Osteoblast (primary cell): ENCODE measurements at regions not wholly inside any gene's neighbourhood (a gene's known extent, or its start where the extent isn't known, plus 50 kb on each side); places are given as distances from the start of the nearest gene placed in this dataset.

Source experiments
- DNase-seq: peaks from one replicate; pipeline ENCODE4 v3.0.0; 2011; ENCODE audit warnings: low spot score, mixed read lengths; ENCODE audit not compliant: insufficient read length; ENCODE audit errors: missing footprints
- H2AFZ ChIP-seq: 2 replicates; pipeline ENCODE4 v1.6.0; 2011; ENCODE audit warnings: mild to moderate bottlenecking, low read length
- H3K27ac ChIP-seq: 2 replicates; pipeline ENCODE4 v1.5.1; 2011; ENCODE audit warnings: mild to moderate bottlenecking, low read depth, low read length, moderate library complexity
- H3K27me3 ChIP-seq: 2 replicates; pipeline ENCODE4 v1.6.0; 2012; ENCODE audit warnings: mild to moderate bottlenecking, control low read depth, inconsistent platforms, low read length, moderate library complexity; ENCODE audit not compliant: insufficient read depth
- H3K36me3 ChIP-seq: 2 replicates; pipeline ENCODE4 v1.5.1; 2011; ENCODE audit warnings: mild to moderate bottlenecking, low read length, control low read depth, moderate library complexity; ENCODE audit not compliant: insufficient read depth
- H3K4me1 ChIP-seq: 2 replicates; pipeline ENCODE4 v1.5.1; 2011; ENCODE audit warnings: mild to moderate bottlenecking, low read length, control low read depth, moderate library complexity; ENCODE audit not compliant: insufficient read depth
- H3K4me2 ChIP-seq: 2 replicates; pipeline ENCODE4 v1.6.0; 2011; ENCODE audit warnings: mild to moderate bottlenecking, low read length; ENCODE audit not compliant: insufficient read depth
- H3K4me3 ChIP-seq: fragments of 200-600 bp; sonication (generic); 3 replicates; pipeline ENCODE4 v1.5.1; 2012; ENCODE audit warnings: mild to moderate bottlenecking, low read length, inconsistent platforms; ENCODE audit not compliant: insufficient read depth
- H3K79me2 ChIP-seq: 2 replicates; pipeline ENCODE4 v1.6.0; 2012; ENCODE audit warnings: mild to moderate bottlenecking, low read length, control low read depth, inconsistent platforms; ENCODE audit not compliant: insufficient read depth
- H3K9me3 ChIP-seq: 2 replicates; pipeline ENCODE4 v1.5.1; 2011; ENCODE audit warnings: low read depth, low read length, control low read depth
- H4K20me1 ChIP-seq: 2 replicates; pipeline ENCODE4 v1.6.0; 2012; ENCODE audit warnings: mild to moderate bottlenecking, low read length, control low read depth; ENCODE audit not compliant: insufficient read depth
- CTCF ChIP-seq: IDR thresholded peaks from 2 replicates; pipeline ENCODE4 v1.5.1; 2011; ENCODE audit warnings: mild to moderate bottlenecking, low read depth, low read length, moderate library complexity; ENCODE audit errors: extremely low read depth

DNA sequence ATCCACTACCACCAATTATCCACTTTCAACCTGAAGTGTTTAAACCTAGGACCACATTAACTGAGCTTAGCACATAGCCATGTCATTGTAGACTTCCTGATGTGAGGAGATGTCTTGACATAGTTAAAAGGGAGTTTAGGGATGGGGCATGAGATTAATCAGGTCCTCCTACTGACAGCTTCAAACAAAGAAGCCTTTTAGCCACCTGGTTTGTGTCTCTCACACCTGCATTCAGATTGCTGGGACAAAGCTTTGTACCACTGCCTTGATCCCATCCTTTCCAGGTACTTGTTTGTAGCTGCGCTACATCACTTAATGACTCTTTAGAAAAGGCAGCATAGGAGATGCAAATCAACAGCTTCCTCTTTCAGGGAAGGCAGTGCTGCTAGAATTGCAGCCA lies 340.7 kb upstream of the DDHD1 start:
- TF ChIP-seq CTCF = no peak
- H3K27me3 ChIP-seq = no peaks in the 10 kb centered on the region
- no peaks in the 10 kb centered on the region for H3K79me2 ChIP-seq
- no peak overlapping the region for H2AFZ ChIP-seq
- H3K4me1 ChIP-seq = no peaks in the 10 kb centered on the region
- no peaks in the 10 kb centered on the region for H3K9me3 ChIP-seq
- H3K4me3 ChIP-seq = no peak overlapping the region
- H3K36me3 ChIP-seq = no peaks in the 10 kb centered on the region
- H3K27ac ChIP-seq = no peak overlapping the region
- H4K20me1 ChIP-seq = no peaks in the 10 kb centered on the region
- H3K4me2 ChIP-seq = no peak overlapping the region
- no peak for DNase-seq

DNA sequence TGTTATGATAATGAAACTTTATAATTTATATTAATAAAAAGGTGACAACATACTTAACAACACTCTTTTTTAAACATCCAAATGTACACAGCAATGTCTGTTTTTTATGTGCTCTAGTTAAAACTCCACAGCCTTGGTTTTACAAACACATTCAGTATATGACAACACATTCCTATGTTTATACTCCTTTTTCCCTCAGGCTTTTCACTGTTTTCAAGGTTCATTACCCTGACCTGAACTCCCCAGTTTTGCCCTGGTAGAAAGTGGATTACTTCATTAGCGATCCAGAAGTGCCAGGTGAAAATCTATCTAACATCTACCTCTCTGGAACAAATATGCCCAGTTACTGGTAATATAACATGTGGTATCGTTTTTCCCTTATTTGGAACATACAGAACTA lies 340.2 kb upstream of the DDHD1 start:
- Histone ChIP-seq H2AFZ (no peak overlapping the region), H3K4me2 (no peak overlapping the region), H3K27ac (no peak overlapping the region), H3K4me3 (no peak overlapping the region), H4K20me1 (no peaks in the 10 kb centered on the region), H3K4me1 (no peaks in the 10 kb centered on the region), H3K9me3 (no peaks in the 10 kb centered on the region), H3K36me3 (no peaks in the 10 kb centered on the region), H3K79me2 (no peaks in the 10 kb centered on the region), H3K27me3 (no peaks in the 10 kb centered on the region)
- DNase-seq = no peak
- no peak for TF ChIP-seq CTCF

GRCh38 chr14:53491884-53492277 lies 338.8 kb upstream of the DDHD1 start:
- H3K27me3 ChIP-seq = no peaks in the 10 kb centered on the region
- no peaks in the 10 kb centered on the region for H3K79me2 ChIP-seq
- H3K27ac ChIP-seq = no peak overlapping the region
- no peak for TF ChIP-seq CTCF
- H4K20me1 ChIP-seq = no peaks in the 10 kb centered on the region
- no peak for DNase-seq
- no peak overlapping the region for H3K4me3 ChIP-seq
- H3K9me3 ChIP-seq = no peaks in the 10 kb centered on the region
- H3K4me2 ChIP-seq = no peak overlapping the region
- no peaks in the 10 kb centered on the region for H3K36me3 ChIP-seq
- H3K4me1 ChIP-seq = no peaks in the 10 kb centered on the region
- no peak overlapping the region for H2AFZ ChIP-seq

DNA sequence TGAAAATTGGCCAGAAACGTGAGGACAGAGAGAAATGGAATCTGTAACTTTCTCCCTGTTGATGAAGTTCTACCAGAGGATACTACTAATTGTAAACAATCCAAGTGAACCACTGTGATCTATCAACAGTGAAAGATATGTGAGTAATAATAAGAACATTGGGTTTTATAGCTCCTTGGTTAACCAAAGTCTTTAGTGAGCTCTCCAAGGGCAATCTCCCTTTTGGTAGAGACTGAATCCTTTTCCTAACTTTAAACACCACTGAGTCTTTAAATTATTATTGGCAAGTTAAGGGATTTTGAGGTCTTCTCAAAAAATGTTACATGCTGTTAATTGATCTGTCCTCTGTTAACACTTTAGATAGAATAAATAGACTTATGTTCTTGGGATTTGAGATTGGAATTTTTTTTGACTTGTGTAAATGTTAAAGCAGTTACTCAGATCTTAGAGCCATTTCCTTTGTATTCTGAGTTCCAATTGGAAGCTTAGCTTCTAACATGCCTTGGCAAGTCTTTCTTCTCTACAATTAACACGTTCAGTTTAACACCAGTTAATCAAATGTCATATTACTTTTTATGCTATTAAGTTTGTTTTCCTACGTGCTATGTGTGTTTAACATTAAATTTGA lies 338.2 kb upstream of the DDHD1 start:
- Histone ChIP-seq H3K9me3 (no peaks in the 10 kb centered on the region), H3K4me2 (no peak overlapping the region), H3K36me3 (no peaks in the 10 kb centered on the region), H3K79me2 (no peaks in the 10 kb centered on the region), H3K4me3 (no peak overlapping the region), H3K4me1 (no peaks in the 10 kb centered on the region), H3K27ac (no peak overlapping the region), H4K20me1 (no peaks in the 10 kb centered on the region), H3K27me3 (no peaks in the 10 kb centered on the region), H2AFZ (no peak overlapping the region)
- TF ChIP-seq CTCF = no peak
- DNase-seq = no peak
